ENCODE measurements at regions not wholly inside any gene's neighbourhood (a gene's known extent, or its start where the extent isn't known, plus 50 kb on each side); places are given as distances from the start of the nearest gene placed in this dataset.

GRCh38 chr4:81676537-81676936 is 204.8 kb upstream of the RASGEF1B start:
- Histone ChIP-seq H4K20me1 (ENCODE audit: insufficient read depth, low read length) (no peaks in the 10 kb centered on the region), H3K9ac (ENCODE audit: insufficient read depth, low read length, poor library complexity, severe bottlenecking) (no peak overlapping the region), H2AFZ (ENCODE audit: insufficient read depth, low read depth, low read length, poor library complexity, severe bottlenecking) (no peak overlapping the region), H3K4me3 (replicated peaks in 1 of 3; ENCODE audit: low read depth in 2 of 3, low read length in 3 of 3) (no peak overlapping the region), H3K27me3 (ENCODE audit: control insufficient read depth in 2 of 2, insufficient read depth in 2 of 2, low read length in 2 of 2) (no peaks in the 10 kb centered on the region), H3K79me2 (ENCODE audit: insufficient read depth, low read length) (no peaks in the 10 kb centered on the region), H3K4me2 (replicated peaks; ENCODE audit: extremely low read depth, low read length, poor library complexity, severe bottlenecking) (no peak overlapping the region), H3K36me3 (replicated peaks in 1 of 2; ENCODE audit: control insufficient read depth in 1 of 2, insufficient read depth in 2 of 2, low read length in 2 of 2) (no peaks in the 10 kb centered on the region), H3K27ac (ENCODE audit: low read depth in 1 of 2, low read length in 2 of 2) (no peak overlapping the region), H3K4me1 (ENCODE audit: control insufficient read depth in 1 of 2, insufficient read depth in 2 of 2, low read length in 2 of 2) (no peaks in the 10 kb centered on the region), H3K9me3 (replicated peaks in 1 of 2; ENCODE audit: control insufficient read depth in 1 of 2, insufficient read depth in 1 of 2, low read length in 2 of 2) (no peaks in the 10 kb centered on the region)
- H3K27ac Mint-ChIP-seq: no peak overlapping the region
- intact Hi-C loops (cut with micrococcal nuclease): no loop called here
- no peaks in the 10 kb centered on the region for H3K9me3 Mint-ChIP-seq
- no peak for TF ChIP-seq CTCF (IDR thresholded peaks at IDR 0.05)
- no peaks in the 10 kb centered on the region for H3K36me3 Mint-ChIP-seq
- 85% methylated on average over 2 of the region's 5 CpGs for WGBS (ENCODE audit: insufficient coverage)
- H3K4me3 Mint-ChIP-seq: no peak overlapping the region
- peaks cover 0 to 3% (median 0%) of the 10 kb centered on the region in 3 donors for H3K27me3 Mint-ChIP-seq (ENCODE audit: low read depth in 3 of 3)
- no peaks in the 10 kb centered on the region for H3K4me1 Mint-ChIP-seq
- DNase-seq: no peak

- Histone ChIP-seq H3K4me2 (replicated peaks; ENCODE audit: extremely low read depth, low read length, poor library complexity, severe bottlenecking) (no peak overlapping the region), H3K79me2 (ENCODE audit: insufficient read depth, low read length) (no peaks in the 10 kb centered on the region), H3K9me3 (replicated peaks in 1 of 2; ENCODE audit: control insufficient read depth in 1 of 2, insufficient read depth in 1 of 2, low read length in 2 of 2) (no peaks in the 10 kb centered on the region), H3K9ac (ENCODE audit: insufficient read depth, low read length, poor library complexity, severe bottlenecking) (no peak overlapping the region), H2AFZ (ENCODE audit: insufficient read depth, low read depth, low read length, poor library complexity, severe bottlenecking) (no peak overlapping the region), H4K20me1 (ENCODE audit: insufficient read depth, low read length) (no peaks in the 10 kb centered on the region), H3K4me1 (ENCODE audit: control insufficient read depth in 1 of 2, insufficient read depth in 2 of 2, low read length in 2 of 2) (no peaks in the 10 kb centered on the region), H3K4me3 (replicated peaks in 1 of 3; ENCODE audit: low read depth in 2 of 3, low read length in 3 of 3) (no peak overlapping the region), H3K36me3 (replicated peaks in 1 of 2; ENCODE audit: control insufficient read depth in 1 of 2, insufficient read depth in 2 of 2, low read length in 2 of 2) (no peaks in the 10 kb centered on the region), H3K27me3 (ENCODE audit: control insufficient read depth in 2 of 2, insufficient read depth in 2 of 2, low read length in 2 of 2) (no peaks in the 10 kb centered on the region), H3K27ac (ENCODE audit: low read depth in 1 of 2, low read length in 2 of 2) (no peak overlapping the region)
- TF ChIP-seq CTCF (IDR thresholded peaks at IDR 0.05): no peak
- Mint-ChIP-seq H3K27me3 (ENCODE audit: low read depth in 3 of 3) (peaks cover 0 to 3% (median 0%) of the 10 kb centered on the region in 3 donors), H3K4me1 (no peaks in the 10 kb centered on the region), H3K4me3 (no peak overlapping the region), H3K27ac (no peak overlapping the region), H3K9me3 (no peaks in the 10 kb centered on the region), H3K36me3 (no peaks in the 10 kb centered on the region)
- intact Hi-C loops (cut with micrococcal nuclease): no loop called here
- DNase-seq: no peak
- 93% methylated on average over 2 of the region's 7 CpGs for WGBS (ENCODE audit: insufficient coverage)
Measured at GRCh38 chr4:81675791-81676393, 204.2 kb upstream of the RASGEF1B start.

All from CD14-positive monocyte (primary cell).